K562 (cell line): ENCODE measurements at regions not wholly inside any gene's neighbourhood (a gene's known extent, or its start where the extent isn't known, plus 50 kb on each side); places are given as distances from the start of the nearest gene placed in this dataset.

Source experiments
- ATAC-seq: fragments of 200-7000 bp; cut with Tn5 transposase; 3 replicates; pipeline ENCODE4 v1.9.1; 2020; ENCODE audit warnings: moderate library complexity
- BruUV-seq: library from RNA; stranded (reverse); fragments of 400-500 nt; replicated peaks from 2 replicates; lab custom pipeline; 2021; lab: Mats Ljungman, UMichigan
- CTCF ChIA-PET: fragments of 300-600 bp; formaldehyde crosslinking; extraction: SDS; loops from one replicate; lab custom pipeline; 2021; ENCODE audit warnings: low intra/inter-chr PET ratio; lab: Yijun Ruan, JAX
- POLR2A ChIA-PET: fragments of 300-600, 350-650 bp; sonication (Branson Sonifier 250); formaldehyde crosslinking; extraction: SDS; loops from one replicate; lab custom pipeline; 2021; ENCODE audit warnings: antibody characterized with exemption, inconsistent platforms; lab: Yijun Ruan, JAX
- DNase-seq, 4 experiments: peaks; one replicate each; pipeline versions ENCODE4 v3.0.0 to v3.0.0-alpha.2; 2011 to 2018; ENCODE audit warnings: low spot score in 3 of 4, mixed read lengths in 3 of 4; ENCODE audit errors: extremely low read depth in 1 of 4
- FAIRE-seq: peaks from 2 replicates; lab custom pipeline; 2011; peaks lifted over from hg19 to GRCh38; lab: Jason Lieb, UNC
- H2AFZ ChIP-seq: 2 replicates; pipeline ENCODE4 v1.6.0; 2011; ENCODE audit warnings: low read depth, low read length, control low read depth, inconsistent platforms
- H3K27ac ChIP-seq: fragments of 200-600 bp; 3 replicates; pipeline ENCODE4 v1.8.0; 2011; ENCODE audit warnings: low read depth, mild to moderate bottlenecking, control low read depth, inconsistent platforms, low read length, moderate library complexity, mixed read lengths; ENCODE audit errors: extremely low read depth
- H3K27me3 ChIP-seq, 2 experiments: fragments of 300-600 bp in 1 of 2; 2 replicates in 1 of 2; 3 replicates in 1 of 2; pipeline versions ENCODE4 v1.6.0 to v1.8.0; 2011; ENCODE audit warnings: inconsistent platforms in 2 of 2, low read length in 2 of 2, mild to moderate bottlenecking in 1 of 2, mixed read lengths in 1 of 2, moderate library complexity in 1 of 2; ENCODE audit not compliant: control insufficient read depth in 2 of 2, insufficient read depth in 2 of 2
- H3K36me3 ChIP-seq: fragments of 300-600 bp; 3 replicates; pipeline ENCODE4 v1.8.0; 2011; ENCODE audit warnings: mild to moderate bottlenecking, low read length, inconsistent platforms; ENCODE audit not compliant: control insufficient read depth, insufficient read depth
- H3K4me1 ChIP-seq, 2 experiments: fragments of 200-600 bp in 1 of 2; replicated peaks in 1 of 2; 2 replicates in 1 of 2; 3 replicates in 1 of 2; pipeline versions ENCODE4 v1.5.1 to v1.8.0; 2011; ENCODE audit warnings: inconsistent platforms in 2 of 2, low read length in 2 of 2, mild to moderate bottlenecking in 1 of 2, mixed read lengths in 1 of 2, moderate library complexity in 1 of 2; ENCODE audit not compliant: control insufficient read depth in 2 of 2, insufficient read depth in 2 of 2
- H3K4me2 ChIP-seq: 2 replicates; pipeline ENCODE4 v1.6.1; 2011; ENCODE audit warnings: low read length, control low read depth, inconsistent platforms, mixed read lengths; ENCODE audit not compliant: insufficient read depth
- H3K4me3 ChIP-seq: fragments of 200-600 bp; sonication (generic), shearing (Covaris generic); 2 replicates; pipeline ENCODE4 v1.5.1; 2016; ENCODE audit warnings: control low read depth, inconsistent platforms
- H3K79me2 ChIP-seq: fragments of 200-600 bp; 3 replicates; pipeline ENCODE4 v1.8.0; 2011; ENCODE audit warnings: low read length, inconsistent platforms; ENCODE audit not compliant: control insufficient read depth, insufficient read depth
- H3K9ac ChIP-seq, 2 experiments: 2 replicates each; pipeline versions ENCODE4 v1.6.0 to v1.6.1; 2011; ENCODE audit warnings: low read depth in 2 of 2, low read length in 2 of 2, control low read depth in 1 of 2, inconsistent platforms in 1 of 2, mild to moderate bottlenecking in 1 of 2, mixed read lengths in 1 of 2; ENCODE audit not compliant: insufficient read depth in 1 of 2
- H3K9me1 ChIP-seq: one replicate; pipeline ENCODE4 v1.6.0; 2011; ENCODE audit warnings: inconsistent platforms, mild to moderate bottlenecking, low read length, moderate library complexity; ENCODE audit not compliant: control insufficient read depth, insufficient read depth
- H3K9me3 ChIP-seq: replicated peaks from 2 replicates; pipeline ENCODE4 v1.5.1; 2011; ENCODE audit warnings: low read depth, low read length, inconsistent platforms; ENCODE audit not compliant: control insufficient read depth, insufficient read depth
- H4K20me1 ChIP-seq: replicated peaks from 2 replicates; pipeline ENCODE4 v1.6.1; 2011; ENCODE audit warnings: low read length, inconsistent platforms, mixed read lengths; ENCODE audit not compliant: control insufficient read depth, insufficient read depth
- NR3C1 ChIP-seq: sonication (generic); formaldehyde crosslinking; IDR thresholded peaks from 2 replicates; pipeline ENCODE4 v1.8.1; 2022; ENCODE audit warnings: missing genetic modification reagents
- ZFP36 ChIP-seq: fragments of 150-350 bp; IDR thresholded peaks from 2 replicates; pipeline ENCODE4 v1.6.1; 2018; ENCODE audit warnings: low read length, low read depth; ENCODE audit not compliant: partially characterized antibody
- WGBS: fragments of 100-300 bp; shearing (Covaris generic); methylation state at CpG from one replicate; pipeline ENCODE4 v1.1.6; 2016; ENCODE audit warnings: low coverage, mixed read lengths; ENCODE audit not compliant: insufficient coverage; ENCODE audit errors: missing lambda C conversion rate; 5-methylcytosine and 5-hydroxymethylcytosine counted together
- in situ Hi-C: fragments of 300-500 bp; cut with MboI; formaldehyde crosslinking; loops from 4 replicates; pipeline ENCODE4 v1.15.0; 2018; ENCODE audit warnings: inconsistent platforms, mixed read lengths
- intact Hi-C: fragments of 100-400 bp; cut with micrococcal nuclease; formaldehyde crosslinking; loops from 2 replicates; pipeline ENCODE4 v1.14.2; 2022
- TF ChIP-seq, protein P1 (sequence below): fragments of 250-450 bp; sonication (Bioruptor Pico); IDR thresholded peaks from 2 replicates; pipeline ENCODE4 v1.8.0; 2021; ENCODE audit warnings: mild to moderate bottlenecking, moderate library complexity

DNA sequence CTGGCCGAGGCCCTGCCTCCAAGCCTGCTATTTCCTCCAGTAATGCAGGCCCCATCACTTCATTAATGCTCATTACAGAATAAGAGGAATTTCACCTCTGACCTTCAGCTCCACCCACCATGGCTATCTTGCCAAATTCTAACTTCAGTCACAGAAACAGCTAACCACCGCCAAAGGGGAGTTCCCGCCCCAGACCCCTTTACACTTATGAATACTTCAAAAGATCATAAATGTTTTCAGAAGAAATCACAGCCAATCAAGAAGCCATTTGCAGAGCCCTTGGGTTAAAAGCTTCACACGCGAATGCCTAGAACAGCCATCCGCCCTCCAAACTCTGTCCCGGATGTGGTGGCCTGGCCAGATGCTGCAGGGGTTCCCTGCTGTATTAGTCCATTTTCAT lies 73.8 kb upstream of the TWIST2 start (continued):
- TF ChIP-seq, protein P1, sequence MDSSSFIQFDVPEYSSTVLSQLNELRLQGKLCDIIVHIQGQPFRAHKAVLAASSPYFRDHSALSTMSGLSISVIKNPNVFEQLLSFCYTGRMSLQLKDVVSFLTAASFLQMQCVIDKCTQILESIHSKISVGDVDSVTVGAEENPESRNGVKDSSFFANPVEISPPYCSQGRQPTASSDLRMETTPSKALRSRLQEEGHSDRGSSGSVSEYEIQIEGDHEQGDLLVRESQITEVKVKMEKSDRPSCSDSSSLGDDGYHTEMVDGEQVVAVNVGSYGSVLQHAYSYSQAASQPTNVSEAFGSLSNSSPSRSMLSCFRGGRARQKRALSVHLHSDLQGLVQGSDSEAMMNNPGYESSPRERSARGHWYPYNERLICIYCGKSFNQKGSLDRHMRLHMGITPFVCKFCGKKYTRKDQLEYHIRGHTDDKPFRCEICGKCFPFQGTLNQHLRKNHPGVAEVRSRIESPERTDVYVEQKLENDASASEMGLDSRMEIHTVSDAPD (CRISPR knock-in tag) = no peak

DNA sequence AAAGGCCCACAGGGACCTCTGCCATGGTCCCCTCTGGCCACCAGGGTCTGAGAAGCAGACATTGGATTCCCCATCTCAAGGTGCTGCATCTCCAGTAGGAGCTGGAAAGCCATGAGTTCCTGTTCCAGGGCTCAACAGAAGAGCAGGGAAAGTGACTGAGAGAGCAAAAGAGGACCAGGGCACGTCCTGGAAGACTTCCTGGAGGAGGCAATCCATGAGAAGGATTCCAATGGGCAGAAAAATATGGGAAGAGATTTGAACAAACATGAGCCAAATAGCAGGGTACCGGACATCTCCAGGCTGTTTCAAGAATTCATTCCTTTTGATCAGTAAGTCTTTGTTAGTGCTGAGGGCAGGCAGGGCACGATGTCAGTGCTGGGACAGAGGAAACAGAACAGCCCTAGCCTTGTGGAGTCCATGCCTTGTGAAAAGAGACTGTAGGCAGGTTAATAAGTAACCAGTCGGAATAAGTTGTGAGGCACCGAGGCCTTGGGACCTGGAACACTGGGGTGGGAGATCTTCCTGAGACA lies 72.8 kb upstream of the TWIST2 start:
- POLR2A ChIA-PET = no interaction called here
- no TSS peak for BruUV-seq
- no peak overlapping the region for H3K4me2 ChIP-seq
- H3K27me3 ChIP-seq = peaks cover 0 to 14% of the 10 kb centered on the region in 2 experiments; a peak in 3 of 5 replicates
- FAIRE-seq (no peak), ATAC-seq (no peak), DNase-seq (no peak)
- intact Hi-C loops (no loop called here), in situ Hi-C loops (loop anchor here (25.0 kb wide), 1 partner anchor 413 kb away; no protein-coding TSS in a partner anchor)
- H3K36me3 ChIP-seq = no peaks in the 10 kb centered on the region
- no peak overlapping the region for H3K27ac ChIP-seq
- no peaks in the 10 kb centered on the region for H3K9me3 ChIP-seq
- WGBS = 2% methylated on average over 5 of the region's 5 CpGs
- CTCF ChIA-PET = no interaction called here
- no peaks in the 10 kb centered on the region; a peak in 1 of 5 replicates for H3K4me1 ChIP-seq
- H3K9me1 ChIP-seq = no peaks in the 10 kb centered on the region
- no peak overlapping the region for H3K9ac ChIP-seq
- no peaks in the 10 kb centered on the region for H3K79me2 ChIP-seq
- no peak overlapping the region for H2AFZ ChIP-seq
- TF ChIP-seq NR3C1 (CRISPR knock-in tag) = no peak
- peak; percentile 52 for TF ChIP-seq ZFP36
- no peaks in the 10 kb centered on the region for H4K20me1 ChIP-seq
- no peak overlapping the region for H3K4me3 ChIP-seq
